IPS-20b (cell line): ENCODE measurements at regions not wholly inside any gene's neighbourhood (a gene's known extent, or its start where the extent isn't known, plus 50 kb on each side); places are given as distances from the start of the nearest gene placed in this dataset.

Experiments
- H3K27ac ChIP-seq: one replicate; pipeline ENCODE4 v1.5.1; 2013; ENCODE audit warnings: low read length
- H3K27me3 ChIP-seq: 2 replicates; pipeline ENCODE4 v1.6.1; 2013; ENCODE audit warnings: mild to moderate bottlenecking, low read length, inconsistent platforms; ENCODE audit not compliant: insufficient read depth
- H3K36me3 ChIP-seq: 2 replicates; pipeline ENCODE4 v1.6.1; 2013; ENCODE audit warnings: low read depth, mild to moderate bottlenecking, inconsistent platforms, low read length, moderate library complexity; ENCODE audit not compliant: insufficient read depth
- H3K4me1 ChIP-seq: 2 replicates; pipeline ENCODE4 v1.6.1; 2013; ENCODE audit warnings: mild to moderate bottlenecking, control low read depth, inconsistent platforms, low read length, moderate library complexity; ENCODE audit not compliant: insufficient read depth
- H3K4me3 ChIP-seq: 2 replicates; pipeline ENCODE4 v1.5.1; 2013; ENCODE audit warnings: mild to moderate bottlenecking, low read length, inconsistent platforms
- H3K9ac ChIP-seq: 2 replicates; pipeline ENCODE4 v1.6.1; 2013; ENCODE audit warnings: low read depth, mild to moderate bottlenecking, inconsistent platforms, low read length, moderate library complexity
- H3K9me3 ChIP-seq: 2 replicates; pipeline ENCODE4 v1.6.1; 2013; ENCODE audit warnings: mild to moderate bottlenecking, low read depth, low read length, inconsistent platforms; ENCODE audit not compliant: insufficient read depth

- Histone ChIP-seq H3K4me3 (no peak overlapping the region), H3K36me3 (no peaks in the 10 kb centered on the region), H3K9ac (no peak overlapping the region), H3K27ac (no peak overlapping the region), H3K9me3 (no peaks in the 10 kb centered on the region), H3K27me3 (no peaks in the 10 kb centered on the region), H3K4me1 (peaks cover 6% of the 10 kb centered on the region; the same call in 1 of the 2 replicates)
These were observed 396.9 kb downstream of the KCTD12 start for GRCh38 chr13:76489274-76489673.

- no peak overlapping the region for H3K27ac ChIP-seq
- no peak overlapping the region for H3K9ac ChIP-seq
- H3K4me1 ChIP-seq = no peaks in the 10 kb centered on the region
- no peak overlapping the region for H3K4me3 ChIP-seq
- H3K27me3 ChIP-seq = no peaks in the 10 kb centered on the region
- no peaks in the 10 kb centered on the region for H3K9me3 ChIP-seq
- no peaks in the 10 kb centered on the region for H3K36me3 ChIP-seq
These were observed 404.5 kb downstream of the KCTD12 start for GRCh38 chr13:76481738-76482137.

- Histone ChIP-seq H3K9me3 (no peaks in the 10 kb centered on the region), H3K27ac (no peak overlapping the region), H3K36me3 (no peaks in the 10 kb centered on the region), H3K4me1 (no peaks in the 10 kb centered on the region), H3K4me3 (no peak overlapping the region), H3K27me3 (no peaks in the 10 kb centered on the region), H3K9ac (no peak overlapping the region)
These were observed 411.2 kb downstream of the KCTD12 start for GRCh38 chr13:76474966-76475365.

- no peaks in the 10 kb centered on the region for H3K27me3 ChIP-seq
- H3K36me3 ChIP-seq = no peaks in the 10 kb centered on the region
- H3K9me3 ChIP-seq = no peaks in the 10 kb centered on the region
- no peak overlapping the region for H3K9ac ChIP-seq
- H3K27ac ChIP-seq = no peak overlapping the region
- no peak overlapping the region for H3K4me3 ChIP-seq
- H3K4me1 ChIP-seq = no peaks in the 10 kb centered on the region
These were observed 411.8 kb downstream of the KCTD12 start for GRCh38 chr13:76474356-76474755.

GRCh38 chr13:76473552-76474134, 412.6 kb downstream of the KCTD12 start:
- H3K27me3 ChIP-seq = no peaks in the 10 kb centered on the region
- H3K36me3 ChIP-seq = no peaks in the 10 kb centered on the region
- H3K9me3 ChIP-seq = no peaks in the 10 kb centered on the region
- no peak overlapping the region for H3K4me3 ChIP-seq
- no peak overlapping the region for H3K9ac ChIP-seq
- H3K4me1 ChIP-seq = no peaks in the 10 kb centered on the region
- H3K27ac ChIP-seq = no peak overlapping the region

- Histone ChIP-seq H3K9me3 (no peaks in the 10 kb centered on the region), H3K27me3 (no peaks in the 10 kb centered on the region), H3K36me3 (no peaks in the 10 kb centered on the region), H3K4me1 (peaks cover 5% of the 10 kb centered on the region; the same call in 1 of the 2 replicates), H3K9ac (no peak overlapping the region), H3K27ac (no peak overlapping the region), H3K4me3 (no peak overlapping the region)
These were observed 413.3 kb downstream of the KCTD12 start for GRCh38 chr13:76472916-76473315.

GRCh38 chr13:76471486-76471885, 414.7 kb downstream of the KCTD12 start:
- Histone ChIP-seq H3K9me3 (no peaks in the 10 kb centered on the region), H3K27me3 (no peaks in the 10 kb centered on the region), H3K9ac (no peak overlapping the region), H3K27ac (no peak overlapping the region), H3K4me1 (peaks cover 14% of the 10 kb centered on the region; the same call in 1 of the 2 replicates), H3K36me3 (no peaks in the 10 kb centered on the region), H3K4me3 (no peak overlapping the region)

GRCh38 chr13:76470991-76471390, 415.2 kb downstream of the KCTD12 start:
- Histone ChIP-seq H3K9me3 (no peaks in the 10 kb centered on the region), H3K4me3 (no peak overlapping the region), H3K9ac (no peak overlapping the region), H3K27me3 (no peaks in the 10 kb centered on the region), H3K4me1 (peaks cover 14% of the 10 kb centered on the region; the same call in 1 of the 2 replicates), H3K36me3 (no peaks in the 10 kb centered on the region), H3K27ac (no peak overlapping the region)

GRCh38 chr13:76466043-76466442, 420.2 kb downstream of the KCTD12 start:
- Histone ChIP-seq H3K27ac (no peak overlapping the region), H3K4me1 (peaks cover 14% of the 10 kb centered on the region; the same call in 1 of the 2 replicates), H3K9me3 (no peaks in the 10 kb centered on the region), H3K4me3 (no peak overlapping the region), H3K27me3 (no peaks in the 10 kb centered on the region), H3K36me3 (no peaks in the 10 kb centered on the region), H3K9ac (no peak overlapping the region)

- no peak overlapping the region for H3K9ac ChIP-seq
- no peaks in the 10 kb centered on the region for H3K27me3 ChIP-seq
- peaks cover 13% of the 10 kb centered on the region; the same call in 1 of the 2 replicates for H3K4me1 ChIP-seq
- H3K9me3 ChIP-seq = no peaks in the 10 kb centered on the region
- no peak overlapping the region for H3K27ac ChIP-seq
- H3K4me3 ChIP-seq = no peak overlapping the region
- H3K36me3 ChIP-seq = no peaks in the 10 kb centered on the region
These were observed 422.9 kb downstream of the KCTD12 start for GRCh38 chr13:76463314-76463713.

GRCh38 chr13:76461999-76462398, 424.2 kb downstream of the KCTD12 start:
- Histone ChIP-seq H3K4me1 (peaks cover 4% of the 10 kb centered on the region; the same call in 1 of the 2 replicates), H3K4me3 (no peak overlapping the region), H3K9me3 (no peaks in the 10 kb centered on the region), H3K27me3 (no peaks in the 10 kb centered on the region), H3K27ac (no peak overlapping the region), H3K36me3 (no peaks in the 10 kb centered on the region), H3K9ac (no peak overlapping the region)

- Histone ChIP-seq H3K4me1 (no peaks in the 10 kb centered on the region), H3K36me3 (no peaks in the 10 kb centered on the region), H3K27ac (no peak overlapping the region), H3K4me3 (no peak overlapping the region), H3K9me3 (no peaks in the 10 kb centered on the region), H3K9ac (no peak overlapping the region), H3K27me3 (no peaks in the 10 kb centered on the region)
These were observed 424.7 kb downstream of the KCTD12 start for GRCh38 chr13:76461484-76461883.
